NCI-H1092 treated with DMSO at 0.1 percent for 48 hours (cell line): ENCODE measurements at regions not wholly inside any gene's neighbourhood (a gene's known extent, or its start where the extent isn't known, plus 50 kb on each side); places are given as distances from the start of the nearest gene placed in this dataset.
"Not testable (repeated sequence)": the region's sequence is repeated elsewhere in the genome, so short reads cannot be mapped to it uniquely, and the experiment has no call there.

Source experiments
- DNase-seq: peaks from one replicate; lab custom pipeline; 2025; lab: John Stamatoyannopoulos, UW

DNA sequence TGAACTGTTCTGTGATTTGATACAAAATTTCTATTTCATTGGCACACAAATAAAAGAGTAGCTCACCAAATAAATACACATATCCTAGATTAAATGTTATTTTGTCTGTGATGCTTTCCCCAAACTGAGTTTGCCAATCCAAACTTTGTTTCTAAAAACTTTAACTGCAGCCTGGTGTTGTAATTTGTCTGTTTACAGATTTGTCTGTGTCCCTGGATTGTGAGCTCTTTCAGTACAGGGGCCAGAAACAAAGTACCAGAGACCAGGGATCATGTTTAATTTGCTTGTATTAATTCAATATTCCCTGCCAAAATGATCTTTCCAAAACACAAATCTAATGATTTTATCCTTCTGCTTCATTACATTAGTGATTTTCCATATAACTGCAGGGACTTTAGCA lies 1044.6 kb upstream of the GJE1 start:
- no peak for DNase-seq

GRCh38 chr6:141077355-141078333 lies 1055.1 kb upstream of the GJE1 start:
- DNase-seq, result no peak

GRCh38 chr6:141057761-141058160 lies 1075.0 kb upstream of the GJE1 start:
- DNase-seq, result no peak

DNA sequence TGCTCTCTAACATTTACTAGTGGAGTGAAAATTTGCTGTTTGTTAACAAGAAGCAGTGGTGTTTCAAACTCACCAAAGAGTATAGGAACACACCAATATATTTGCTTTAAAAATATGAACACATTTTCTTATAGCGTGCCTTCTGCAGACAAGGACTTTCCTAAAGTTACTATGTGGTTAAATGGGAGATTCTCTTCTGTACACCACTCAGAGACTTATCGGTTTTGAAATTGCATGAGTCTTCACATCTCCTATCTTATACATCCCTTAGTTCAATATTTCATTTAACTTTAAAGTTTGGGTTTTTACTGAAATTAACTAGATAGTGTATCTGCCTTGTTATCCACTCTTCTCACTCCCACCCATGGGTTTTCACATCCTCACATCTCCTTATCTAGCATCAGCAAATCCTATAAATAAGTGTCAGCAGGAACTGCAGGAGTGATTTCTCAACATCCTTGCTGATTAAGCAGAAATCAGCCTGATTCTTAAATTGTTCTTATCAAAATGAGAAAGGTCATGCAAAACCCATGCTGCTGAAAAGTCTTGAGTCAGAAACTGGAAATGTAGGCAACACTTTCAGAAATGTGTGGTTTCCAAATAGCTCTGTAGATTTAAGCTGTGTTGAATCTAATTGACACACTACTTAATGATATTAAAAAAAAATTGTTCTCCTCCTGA lies 1075.6 kb upstream of the GJE1 start:
- DNase-seq, result no peak

- no peak for DNase-seq
These were observed 1082.3 kb upstream of the GJE1 start for GRCh38 chr6:141050471-141050870.

- no peak for DNase-seq
These were observed 1084.3 kb upstream of the GJE1 start for GRCh38 chr6:141048451-141048850.

DNA sequence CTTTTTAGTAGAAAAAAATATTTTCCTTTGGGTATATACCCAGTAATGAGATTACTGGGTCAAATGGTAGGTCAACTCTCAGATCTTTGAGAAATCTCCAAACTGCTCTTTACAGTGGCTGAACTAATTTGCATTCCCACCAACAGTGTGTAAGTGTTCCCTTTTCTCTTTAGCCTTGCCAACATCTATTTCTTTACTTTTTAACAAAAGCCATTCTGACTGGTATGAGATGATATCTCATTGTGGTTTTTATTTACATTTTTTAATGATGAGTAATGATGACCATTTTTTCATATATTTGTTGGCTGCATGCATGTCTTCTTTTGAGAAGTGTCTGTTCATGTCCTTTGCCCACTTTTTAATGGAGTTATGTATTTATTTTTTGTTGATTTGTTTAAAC lies 1086.2 kb upstream of the GJE1 start:
- DNase-seq, result not testable (repeated sequence)

GRCh38 chr6:141041596-141042087 lies 1091.1 kb upstream of the GJE1 start:
- no peak for DNase-seq

DNA sequence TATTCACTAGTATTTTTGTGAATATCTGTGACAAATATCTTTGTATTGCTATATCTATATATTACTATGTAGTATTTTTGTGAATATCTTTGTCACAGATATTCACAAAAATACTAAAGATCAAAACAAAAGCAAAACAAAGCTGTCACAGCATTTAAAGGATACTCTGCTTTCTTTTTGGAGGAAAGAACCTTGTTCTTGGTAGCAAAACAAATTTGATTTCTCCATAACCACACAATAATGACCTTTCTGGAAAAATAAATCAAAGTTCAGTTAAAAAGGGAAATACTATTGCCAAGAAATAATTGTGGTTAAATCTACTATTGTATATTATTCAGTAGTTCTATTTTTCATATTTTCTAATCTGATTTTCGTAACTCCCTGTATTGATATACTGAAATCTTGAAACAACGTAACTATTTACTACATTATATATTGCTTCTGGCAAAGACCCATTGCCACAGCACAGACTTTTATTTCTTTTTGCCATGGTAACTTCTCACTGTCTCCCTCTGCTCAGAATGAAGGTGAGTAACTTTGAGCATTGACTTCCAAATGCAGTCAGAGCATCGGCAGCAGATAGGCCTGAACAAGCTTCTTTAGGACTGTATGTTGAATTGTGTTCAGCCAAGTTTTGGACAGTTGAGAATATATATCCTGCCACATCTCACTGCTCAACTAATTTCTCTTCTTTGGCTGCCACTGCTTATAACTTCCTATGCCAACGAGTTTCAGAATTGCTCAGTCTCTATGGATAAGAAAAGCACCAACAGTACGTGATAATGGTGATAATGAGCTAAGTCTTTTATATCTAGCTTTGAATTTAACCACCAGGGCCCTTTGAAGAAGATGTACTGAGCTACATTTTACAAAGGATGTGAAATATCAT lies 1097.2 kb upstream of the GJE1 start:
- no peak for DNase-seq

DNA sequence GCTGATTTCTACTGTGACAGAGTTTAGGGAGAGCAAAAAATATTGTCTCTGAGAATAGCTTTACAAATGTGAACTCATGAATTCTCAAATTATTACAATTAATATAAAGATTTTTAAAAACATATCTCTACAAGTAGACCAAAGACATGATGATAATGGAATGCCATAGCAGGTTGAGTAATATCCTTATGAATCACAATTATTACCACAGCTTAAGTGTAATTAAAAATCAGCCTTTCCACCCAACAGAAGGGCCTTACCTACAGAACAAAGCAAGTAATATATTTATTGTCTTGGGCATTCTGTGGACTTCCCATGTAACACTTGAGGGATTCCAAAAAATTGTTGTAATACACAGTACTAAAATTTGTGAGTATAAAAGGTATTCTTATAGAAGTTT lies 1099.6 kb upstream of the GJE1 start:
- no peak for DNase-seq

DNA sequence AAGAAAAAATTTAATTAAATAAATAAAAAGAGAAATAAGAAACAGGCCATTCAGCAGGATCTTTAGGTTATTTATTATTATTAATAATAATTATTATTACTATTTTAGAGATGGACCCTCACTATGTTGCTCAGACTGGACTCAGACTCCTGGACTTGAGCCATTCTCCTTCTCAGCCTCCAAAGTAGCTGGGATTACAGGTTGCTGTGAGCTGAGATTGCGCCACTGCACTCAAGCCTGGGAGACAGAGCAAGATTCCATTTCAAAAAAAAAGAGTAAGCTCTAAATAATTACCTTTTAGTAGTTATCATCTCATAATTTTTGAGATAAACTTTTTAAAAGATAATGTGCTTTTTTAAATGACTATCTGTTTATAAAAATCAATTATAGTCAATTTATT lies 1102.8 kb upstream of the GJE1 start:
- no peak for DNase-seq

DNA sequence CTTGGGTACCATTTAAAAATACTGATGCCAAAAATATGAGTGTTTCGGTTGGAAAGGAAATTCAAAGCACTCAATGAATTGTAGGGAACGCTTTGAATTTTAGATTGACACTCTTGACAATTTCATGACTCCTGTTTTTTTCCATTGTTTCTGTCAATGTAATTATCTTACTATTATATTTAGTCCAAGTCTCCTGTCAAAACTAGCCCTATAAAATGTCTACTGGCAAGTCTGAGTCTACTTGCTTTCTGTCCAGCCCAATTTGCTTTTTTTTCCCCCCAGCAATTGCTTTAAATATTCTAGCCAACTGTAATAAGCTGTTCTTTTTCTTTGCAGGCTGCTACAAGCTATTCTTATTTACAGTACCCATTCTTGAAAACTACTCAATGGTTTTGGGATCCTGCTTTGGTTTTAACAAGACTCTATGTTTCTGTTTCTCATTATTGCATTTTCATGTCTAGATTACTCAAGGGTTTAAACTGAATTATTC lies 1103.9 kb upstream of the GJE1 start:
- DNase-seq, result no peak

- no peak for DNase-seq
These were observed 1106.2 kb upstream of the GJE1 start for GRCh38 chr6:141026504-141026903.

- DNase-seq, result no peak
These were observed 1108.2 kb upstream of the GJE1 start for GRCh38 chr6:141024526-141024925.

- DNase-seq, result no peak
These were observed 1114.8 kb upstream of the GJE1 start for GRCh38 chr6:141017941-141018340.

- no peak for DNase-seq
These were observed 1131.8 kb upstream of the GJE1 start for GRCh38 chr6:141000917-141001316.

- no peak for DNase-seq
These were observed 1139.2 kb upstream of the GJE1 start for GRCh38 chr6:140993515-140993914.

- DNase-seq, result no peak
These were observed 1140.0 kb upstream of the GJE1 start for GRCh38 chr6:140992678-140993077.

GRCh38 chr6:140988780-140989179 lies 1143.9 kb upstream of the GJE1 start:
- no peak for DNase-seq

GRCh38 chr6:140987364-140988155 lies 1145.2 kb upstream of the GJE1 start:
- DNase-seq, result no peak

DNA sequence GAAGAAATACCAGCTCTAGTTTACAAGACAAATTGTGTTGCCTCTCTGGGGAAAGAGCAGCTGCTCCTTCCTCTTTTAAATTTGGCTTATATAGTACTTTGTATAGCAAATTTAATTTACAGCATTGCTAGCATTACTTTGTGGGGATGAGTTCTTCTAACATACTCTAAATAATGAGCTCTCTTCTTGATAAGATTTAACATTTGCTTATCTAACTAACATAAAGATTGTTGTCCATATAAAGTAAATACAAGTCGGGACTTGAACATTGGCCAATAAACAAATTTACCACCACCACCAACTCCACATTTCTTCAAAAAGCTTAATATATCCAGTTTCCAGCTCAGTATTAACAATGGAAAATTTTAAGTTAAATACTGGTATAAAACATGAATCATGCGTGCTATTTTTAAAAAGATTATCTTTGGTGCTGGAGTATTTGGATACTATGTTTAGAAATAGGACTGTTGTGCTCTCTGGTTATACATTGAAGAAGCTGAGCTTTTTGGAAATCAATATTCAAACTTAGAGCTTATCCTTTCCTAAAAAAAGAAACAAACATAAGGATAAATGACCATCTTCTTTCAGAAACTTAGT lies 1146.9 kb upstream of the GJE1 start:
- DNase-seq, result no peak
